Body of pancreas (tissue), 4 donors: ENCODE measurements at regions not wholly inside any gene's neighbourhood (a gene's known extent, or its start where the extent isn't known, plus 50 kb on each side); places are given as distances from the start of the nearest gene placed in this dataset.

Experiments used
- CTCF ChIP-seq, 7 experiments: fragments of 450-650 bp in 4 of 7; fragments of 200-600 bp in 3 of 7; sonication (generic) in 3 of 7; IDR thresholded peaks; one replicate each; pipeline ENCODE4 v1.5.1; 2016 to 2019; ENCODE audit warnings: antibody characterized with exemption in 7 of 7
- POLR2A ChIP-seq, 3 donors: fragments of 450-650 bp; IDR thresholded peaks; one replicate each; pipeline ENCODE4 v1.6.1; 2016; ENCODE audit warnings: antibody characterized with exemption in 3 of 3, mild to moderate bottlenecking in 2 of 3

- no peak for TF ChIP-seq POLR2A (IDR thresholded peaks at IDR 0.05)
- no peak for TF ChIP-seq CTCF (IDR thresholded peaks at IDR 0.05)
Measured at GRCh38 chr3:30350011-30350410, 256.4 kb upstream of the TGFBR2 start.
